GM18868 (cell line): ENCODE measurements at regions not wholly inside any gene's neighbourhood (a gene's known extent, or its start where the extent isn't known, plus 50 kb on each side); places are given as distances from the start of the nearest gene placed in this dataset.
A peak's percentile ranks its signal among the peaks of the same experiment; 100 is the strongest.
"Not testable (repeated sequence)": the region's sequence is repeated elsewhere in the genome, so short reads cannot be mapped to it uniquely, and the experiment has no call there.

Source experiments
- ATAC-seq: cut with Tn5 transposase; IDR thresholded peaks from one replicate; pipeline ENCODE4 v1.9.1; 2021; ENCODE audit warnings: mild to moderate bottlenecking, moderate library complexity; ENCODE audit not compliant: unreplicated experiment

DNA sequence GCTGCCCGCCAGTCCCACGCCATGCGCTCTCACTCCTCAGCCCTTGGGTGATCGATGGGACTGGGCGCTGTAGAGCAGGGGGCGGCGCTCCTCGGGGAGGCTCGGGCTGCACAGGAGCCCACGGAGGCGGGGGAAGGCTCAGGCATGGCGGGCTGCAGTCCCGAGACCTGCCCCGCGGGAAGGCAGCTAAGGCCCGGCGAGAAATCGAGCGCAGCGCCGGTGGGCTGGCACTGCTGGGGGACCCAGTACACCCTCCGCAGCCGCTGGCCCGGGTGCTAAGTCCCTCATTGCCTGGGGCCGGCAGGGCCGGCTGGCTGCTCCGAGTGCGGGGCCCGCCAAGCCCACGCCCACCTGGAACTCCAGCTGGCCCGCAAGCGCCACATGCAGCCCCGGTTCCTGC, 102.2 kb upstream of the PDE10A start:
- not testable (repeated sequence) for ATAC-seq

DNA sequence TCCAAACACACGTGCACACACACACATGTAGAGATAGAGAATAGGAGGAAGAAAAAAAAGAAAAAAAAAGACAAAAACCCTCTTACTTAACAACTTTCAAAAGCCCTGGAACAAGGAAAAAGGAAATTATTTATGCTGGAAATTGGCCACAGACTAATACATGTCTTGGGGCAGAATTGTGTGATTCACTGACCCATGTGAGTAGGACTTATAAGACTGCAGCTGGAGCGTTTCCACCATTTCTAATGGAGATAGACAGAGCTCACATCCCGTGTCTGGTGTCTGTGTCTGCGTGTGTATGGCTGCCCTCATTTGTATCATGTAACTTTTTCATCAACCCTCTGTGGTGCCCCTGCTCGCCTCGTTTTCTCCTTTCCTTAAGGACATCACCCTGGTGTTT, 99.8 kb upstream of the PDE10A start:
- ATAC-seq: no peak

DNA sequence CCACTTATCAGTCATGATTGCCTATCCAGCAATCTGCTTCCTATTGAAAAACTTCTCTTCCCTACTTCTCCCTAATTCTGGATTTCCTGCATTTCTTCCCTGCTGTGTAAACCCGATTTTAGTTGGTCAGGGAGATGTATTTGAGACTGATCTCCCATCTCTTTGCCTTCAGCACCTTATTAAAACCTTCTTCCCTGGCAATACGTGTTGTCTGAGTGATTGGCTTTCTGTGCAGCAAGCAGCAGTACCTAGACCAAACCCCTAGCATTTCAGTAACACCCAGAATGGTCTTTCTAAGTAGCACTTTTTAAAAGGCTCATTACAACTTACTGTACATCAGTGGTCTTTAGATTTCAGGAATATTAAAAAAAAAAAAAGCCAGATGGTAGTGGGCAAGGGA, 99.1 kb upstream of the PDE10A start:
- ATAC-seq: no peak

DNA sequence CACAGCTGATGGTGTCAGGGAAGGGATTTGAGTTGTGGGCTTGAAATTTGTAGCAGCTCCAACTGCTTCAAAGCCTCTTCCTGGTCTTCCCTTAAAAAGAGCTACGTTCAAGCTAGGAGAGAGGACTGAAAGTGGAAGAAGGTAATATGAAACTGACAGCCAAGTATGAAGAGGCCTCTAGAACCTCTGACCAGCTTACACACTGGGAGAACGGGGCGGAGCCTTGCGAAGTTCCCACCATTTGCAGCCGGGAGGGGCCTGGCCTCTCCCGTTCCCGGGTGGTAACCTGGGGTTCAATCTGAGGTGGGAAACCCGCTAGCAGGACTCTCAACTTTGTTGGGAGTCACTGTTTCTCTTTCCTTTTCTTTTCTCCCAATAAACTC, 97.8 kb upstream of the PDE10A start:
- no peak for ATAC-seq

DNA sequence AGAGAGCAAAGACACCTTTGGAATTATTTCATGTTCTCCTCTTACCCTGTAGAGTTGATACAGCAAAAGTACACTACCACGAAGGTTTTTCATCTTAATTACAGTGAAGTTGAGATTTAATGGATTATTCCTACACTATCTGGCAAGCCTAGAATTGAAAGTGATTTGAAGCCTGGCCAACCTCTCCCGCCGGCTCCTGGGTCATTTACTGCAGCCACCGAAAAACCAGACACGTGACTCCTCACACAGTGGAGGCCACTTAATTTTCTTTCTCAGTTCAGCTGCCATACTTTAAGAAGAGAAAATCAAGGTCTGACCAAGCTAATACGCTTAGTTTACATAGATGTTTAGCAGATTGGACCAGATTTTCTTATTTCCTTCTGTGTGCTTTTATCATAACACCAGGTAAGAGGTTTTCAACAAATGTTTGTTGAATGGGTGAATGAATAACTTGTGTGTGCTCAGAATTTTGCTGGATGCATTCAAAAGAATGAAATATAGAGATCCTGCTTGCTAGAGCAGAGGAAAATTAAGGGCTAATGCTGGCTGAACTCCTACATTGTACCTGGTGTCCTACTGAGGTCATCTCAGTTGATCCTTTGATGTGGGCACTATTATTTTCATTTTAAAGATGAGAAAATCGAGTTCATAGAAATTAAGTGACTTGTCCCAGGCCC, 97.2 kb upstream of the PDE10A start:
- no peak for ATAC-seq

DNA sequence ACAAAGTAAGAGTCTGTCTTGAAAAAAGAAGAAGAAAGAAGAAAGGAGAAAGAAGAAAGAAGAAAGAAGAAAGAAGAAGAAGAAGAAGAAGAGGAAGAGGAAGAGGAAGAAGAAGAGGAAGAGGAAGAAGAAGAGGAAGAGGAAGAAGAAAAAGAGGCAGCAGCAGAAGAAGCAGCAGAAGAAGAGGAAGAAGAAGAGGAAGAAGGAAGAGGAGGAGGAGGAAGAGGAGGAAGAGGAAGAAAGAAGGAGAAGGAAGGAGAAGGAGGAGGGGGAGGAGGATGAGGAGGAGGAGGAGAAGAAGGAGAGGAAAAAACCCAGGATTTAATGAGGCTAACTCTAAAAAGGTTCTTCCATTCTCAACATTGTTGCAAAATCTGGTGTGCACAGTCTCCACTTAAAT, 95.4 kb upstream of the PDE10A start:
- ATAC-seq: no peak

DNA sequence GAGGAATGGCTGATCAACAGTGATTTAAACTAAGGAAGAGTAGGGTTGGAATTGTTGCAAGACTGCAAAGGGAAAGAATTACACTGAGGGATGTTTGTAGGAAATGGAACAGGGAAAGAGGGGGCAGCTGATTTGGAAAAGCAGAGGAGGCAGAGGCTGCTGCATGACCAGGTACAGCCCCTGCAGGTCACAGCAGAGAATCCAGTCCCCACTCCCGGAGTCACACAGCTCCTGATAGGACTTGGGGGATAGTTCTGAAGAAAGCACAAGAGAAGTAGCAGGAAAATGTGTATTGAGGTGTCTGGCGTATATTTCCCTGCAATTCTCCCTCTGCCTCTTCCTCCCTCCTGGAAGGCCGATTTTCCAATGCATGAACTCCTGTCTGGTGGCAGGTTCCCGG, 92.5 kb upstream of the PDE10A start:
- no peak for ATAC-seq

DNA sequence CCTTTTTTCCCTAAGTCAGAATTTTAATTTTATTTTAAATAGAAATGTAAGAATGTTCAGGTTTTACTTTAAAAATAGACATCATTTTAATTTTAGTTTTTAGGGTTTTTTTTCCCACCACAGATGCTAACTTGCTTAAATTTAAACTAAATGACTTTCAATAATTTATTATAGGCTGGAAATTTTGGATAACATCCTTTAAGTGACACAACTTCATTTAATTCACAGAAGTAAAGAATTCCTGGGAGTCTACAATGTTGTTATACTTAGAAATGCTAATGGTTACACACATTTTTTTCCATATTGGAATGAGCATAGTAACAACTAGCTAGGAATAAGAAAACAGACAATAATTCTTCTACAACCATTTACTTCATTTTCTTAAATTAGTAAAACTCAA, 90.5 kb upstream of the PDE10A start:
- ATAC-seq: no peak

DNA sequence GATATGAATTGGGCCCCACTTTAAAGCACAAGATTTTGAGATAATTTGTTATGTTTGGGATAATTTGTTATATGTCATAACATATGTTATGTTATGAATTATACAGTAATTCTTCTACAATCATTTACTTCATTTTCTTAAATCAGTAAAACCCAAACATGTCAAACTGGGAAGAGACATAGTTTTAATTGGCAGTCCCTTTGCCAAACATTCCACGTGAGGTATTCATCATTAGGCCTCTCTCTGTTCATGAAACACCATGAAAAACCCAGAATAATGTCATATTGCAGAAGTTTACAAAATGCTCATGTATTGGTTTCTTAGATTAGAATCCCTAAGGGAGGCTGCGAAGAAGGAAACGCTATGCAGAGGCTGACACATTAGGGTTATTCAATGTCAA, 89.4 kb upstream of the PDE10A start:
- no peak for ATAC-seq

DNA sequence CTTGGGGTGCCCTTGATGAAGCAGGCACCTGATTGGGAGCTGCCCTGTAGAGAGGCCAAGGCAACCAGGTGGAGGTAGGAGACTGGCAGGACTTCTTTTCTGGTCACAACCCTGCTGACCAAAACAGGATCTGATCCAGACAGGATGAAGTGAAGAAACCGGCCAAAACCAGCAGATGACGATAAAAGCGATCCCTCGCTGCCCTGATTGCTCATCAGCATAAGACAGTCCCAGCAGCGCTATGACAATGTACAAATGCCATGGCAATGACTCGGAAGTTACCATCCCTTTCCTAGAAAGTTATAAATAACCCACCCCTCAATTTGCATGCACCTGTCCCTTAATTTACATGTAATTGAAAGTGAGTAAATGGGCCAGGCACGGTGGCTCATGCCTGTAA, 88.4 kb upstream of the PDE10A start:
- ATAC-seq: no peak

DNA sequence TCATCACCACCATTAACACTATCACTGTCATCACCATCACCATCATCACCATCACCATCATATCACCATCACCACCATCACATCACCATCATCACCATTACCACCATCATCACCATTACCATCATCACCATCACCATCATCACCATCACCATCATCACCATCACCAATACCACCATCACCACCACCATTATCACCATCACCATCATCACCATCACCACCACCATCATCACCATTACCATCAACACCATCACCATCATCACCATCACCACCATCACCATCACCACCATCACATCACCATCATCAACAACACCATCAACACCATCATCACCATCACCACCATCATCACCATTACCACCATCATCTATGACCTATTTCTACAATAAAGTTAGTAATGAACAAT, 86.1 kb upstream of the PDE10A start:
- ATAC-seq: no peak

DNA sequence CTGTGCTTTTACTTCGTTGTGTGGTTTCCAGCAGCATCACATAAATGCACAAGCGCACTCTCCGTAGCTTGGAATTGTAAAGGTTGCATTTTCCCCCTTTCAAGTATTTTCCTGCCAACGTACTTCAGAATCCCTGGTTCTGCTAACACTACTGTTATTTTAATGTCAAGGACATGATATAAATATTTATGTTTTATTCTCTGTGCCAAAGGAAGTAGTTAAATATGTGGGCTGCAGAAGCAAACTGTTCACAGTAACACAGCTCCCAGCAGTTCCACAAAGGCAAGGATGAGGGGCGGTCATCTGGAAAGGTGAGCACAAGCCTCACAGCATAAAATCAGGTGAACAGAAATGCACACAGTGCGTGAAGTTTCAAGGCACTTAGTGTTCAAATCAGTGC, 85.3 kb upstream of the PDE10A start:
- ATAC-seq: no peak

DNA sequence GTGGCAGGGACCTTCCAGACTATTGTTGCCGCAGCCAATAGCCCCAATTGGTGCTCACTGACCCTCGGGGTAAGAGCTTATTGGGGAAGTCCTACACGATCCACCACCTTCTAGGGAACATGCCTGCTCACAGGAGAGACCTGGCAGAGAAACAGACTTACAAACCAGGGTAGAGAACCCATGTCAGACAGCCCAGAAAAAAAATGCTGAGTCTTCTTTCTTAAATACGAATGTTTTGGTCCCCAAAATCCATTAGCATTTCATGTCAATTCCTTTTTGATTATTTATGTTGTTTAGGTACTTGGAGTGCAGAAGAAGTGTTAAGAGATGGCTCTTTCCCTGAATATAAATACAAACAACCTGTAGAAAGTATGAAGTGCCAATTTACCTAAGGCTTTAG, 84.9 kb upstream of the PDE10A start:
- ATAC-seq: no peak

DNA sequence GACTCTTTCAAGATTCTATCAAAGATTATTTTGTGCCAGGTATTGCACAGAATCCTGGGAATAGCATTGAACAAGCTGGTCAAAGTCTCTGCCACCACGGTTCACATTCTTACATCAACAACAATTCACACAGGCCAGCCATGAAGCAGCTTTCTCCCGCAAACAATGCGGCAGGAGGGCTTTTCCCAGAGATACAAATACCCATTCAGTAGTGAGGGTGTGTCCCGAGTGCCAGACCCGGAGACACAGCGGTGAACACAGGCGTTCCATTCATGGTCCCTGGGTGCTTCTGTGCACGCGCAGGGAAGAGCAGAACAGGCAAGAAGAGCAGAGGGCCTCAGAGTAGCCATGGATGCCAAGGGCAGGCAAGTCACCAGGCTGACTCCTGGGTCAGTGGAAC, 83.3 kb upstream of the PDE10A start:
- no peak for ATAC-seq

DNA sequence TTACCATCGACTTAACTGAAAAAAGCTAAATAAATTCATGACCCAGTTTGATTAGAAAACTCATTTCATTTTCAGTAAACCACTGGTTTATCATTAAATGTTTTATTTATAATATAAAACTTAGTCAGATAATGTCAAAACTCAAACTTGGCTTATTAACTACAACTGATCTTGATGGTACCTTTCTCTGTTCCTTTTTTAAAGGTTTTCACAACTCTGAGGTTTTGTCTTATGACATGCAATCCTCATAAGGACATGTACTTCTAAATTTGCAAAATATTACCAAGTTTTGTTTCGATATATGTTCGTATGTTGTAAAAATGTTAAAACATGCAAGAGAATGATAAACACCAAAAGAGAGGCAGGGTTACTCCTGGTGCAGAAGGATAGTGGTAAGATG, 82.5 kb upstream of the PDE10A start:
- ATAC-seq: peak; percentile 61

DNA sequence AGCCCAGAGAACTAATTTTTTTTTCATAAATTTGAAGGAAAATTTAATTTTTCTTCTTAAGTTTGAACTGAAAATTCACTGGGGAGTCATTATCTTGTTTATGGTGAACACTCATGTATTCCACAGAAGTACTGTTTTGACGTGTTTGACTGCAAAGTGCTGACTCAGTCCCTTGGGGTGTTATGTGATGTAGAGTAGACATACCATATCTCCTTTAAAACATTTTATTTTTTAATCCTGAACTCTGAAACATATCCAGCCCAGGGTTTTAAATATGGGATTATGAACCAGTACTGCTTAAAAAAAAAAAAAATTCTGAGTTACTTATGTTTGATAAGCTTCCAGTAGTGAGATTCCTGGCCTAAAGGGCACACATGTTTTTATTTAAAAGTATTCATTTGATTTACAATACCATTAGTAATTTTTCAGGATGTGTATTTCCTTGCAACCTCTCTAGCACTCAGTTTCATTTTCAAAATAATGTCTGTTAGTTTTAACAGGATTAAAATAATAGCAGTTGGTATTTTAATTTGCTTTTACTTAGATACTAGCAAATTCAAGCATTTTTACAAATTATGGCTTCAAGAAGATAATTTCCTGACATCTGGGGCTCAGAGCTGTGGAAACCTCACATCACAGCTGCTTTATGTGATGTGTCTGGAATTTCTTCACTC, 81.7 kb upstream of the PDE10A start:
- peak; percentile 65 for ATAC-seq

DNA sequence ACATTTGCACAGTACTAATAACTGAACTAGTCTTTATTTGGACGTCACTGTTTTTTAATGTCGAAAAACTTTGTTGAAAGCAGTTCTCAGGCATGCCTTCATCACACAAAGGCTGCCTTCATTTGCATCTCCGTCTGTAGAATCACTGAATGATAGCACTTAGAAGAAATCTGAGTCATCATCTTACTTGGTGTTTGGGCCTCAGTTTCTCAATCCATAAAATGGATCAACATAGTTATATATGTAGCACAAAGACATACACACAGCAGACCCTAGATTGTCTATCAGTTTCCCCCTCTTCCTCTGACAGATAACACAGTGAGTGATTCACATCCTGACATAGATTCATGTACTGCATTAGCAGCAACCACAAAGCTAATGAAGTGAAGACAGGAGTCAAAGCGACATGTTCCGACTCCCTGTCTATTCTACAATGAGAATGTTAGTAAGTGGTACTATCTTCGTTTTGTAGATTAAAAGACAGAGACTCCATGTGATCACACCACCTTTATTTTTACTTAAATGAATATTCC, 80.4 kb upstream of the PDE10A start:
- ATAC-seq: no peak

DNA sequence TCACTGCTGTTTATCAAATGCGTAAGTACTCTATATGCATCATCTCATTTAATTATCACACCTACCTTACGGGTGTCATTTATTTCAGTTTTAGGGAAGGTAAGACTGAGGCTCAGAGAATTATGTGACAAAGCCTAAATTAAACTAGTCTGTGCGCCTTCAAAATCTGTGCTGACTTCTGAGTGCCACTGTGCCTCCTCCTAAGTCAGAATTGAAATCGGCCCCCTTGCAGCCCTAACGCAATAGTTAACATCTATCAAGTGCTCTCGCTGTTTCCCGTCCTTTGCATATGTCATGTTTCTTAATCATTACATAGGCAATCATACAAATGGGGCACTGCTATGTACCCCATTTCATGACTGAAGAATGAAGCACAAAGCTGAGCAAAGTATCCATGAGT, 79.0 kb upstream of the PDE10A start:
- no peak for ATAC-seq

DNA sequence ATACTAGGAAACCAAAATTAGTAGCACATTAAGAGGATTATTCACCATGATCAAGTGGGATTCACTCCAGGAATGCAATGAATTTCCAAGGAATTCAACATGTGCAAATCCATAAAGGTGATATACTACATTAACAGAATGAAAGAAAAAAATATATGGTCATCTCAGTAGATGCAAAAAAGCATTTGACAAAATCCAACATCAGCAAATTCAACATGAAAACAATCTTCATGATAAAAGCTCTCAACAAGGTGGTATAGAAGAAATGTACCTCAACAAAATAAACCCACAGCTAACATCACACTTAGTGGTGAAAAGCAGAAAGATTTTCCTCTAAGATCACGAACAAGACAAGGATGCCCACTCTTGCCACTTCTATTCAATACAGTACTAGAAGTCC, 74.4 kb upstream of the PDE10A start:
- no peak for ATAC-seq

DNA sequence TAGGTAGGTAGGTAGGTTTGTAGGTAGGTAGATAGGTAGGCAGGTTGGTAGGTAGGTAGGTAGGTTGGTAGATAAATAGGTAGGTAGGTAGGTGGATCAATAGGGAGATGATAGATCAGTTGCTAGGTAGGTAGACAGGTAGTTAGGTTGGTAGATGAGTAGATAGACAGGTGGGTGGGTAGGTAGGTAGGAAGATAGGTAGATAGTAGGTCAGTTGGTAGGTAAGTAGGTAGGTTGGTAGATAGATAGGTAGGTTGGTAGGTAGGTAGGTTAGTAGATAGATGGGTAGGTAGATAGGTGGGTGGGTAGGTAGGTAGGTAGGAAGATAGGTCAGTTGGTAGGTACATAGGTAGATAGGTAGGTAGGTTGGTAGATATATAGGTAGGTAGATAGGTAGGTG, 72.0 kb upstream of the PDE10A start:
- ATAC-seq: no peak

DNA sequence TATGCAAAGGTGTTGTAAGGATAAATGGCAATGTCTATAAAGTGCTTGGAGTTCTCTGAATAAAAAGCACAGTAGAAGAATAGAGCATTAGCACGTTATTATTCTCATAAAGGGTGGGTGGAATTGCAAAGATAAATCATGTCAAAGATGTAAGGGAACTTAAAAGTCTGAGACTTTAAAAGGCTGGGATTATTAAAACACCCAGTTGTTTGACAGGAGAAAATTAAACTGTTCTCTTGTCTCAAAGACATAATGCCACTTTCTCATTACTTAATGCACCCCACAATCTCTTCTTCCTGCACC, 70.4 kb upstream of the PDE10A start:
- no peak for ATAC-seq

DNA sequence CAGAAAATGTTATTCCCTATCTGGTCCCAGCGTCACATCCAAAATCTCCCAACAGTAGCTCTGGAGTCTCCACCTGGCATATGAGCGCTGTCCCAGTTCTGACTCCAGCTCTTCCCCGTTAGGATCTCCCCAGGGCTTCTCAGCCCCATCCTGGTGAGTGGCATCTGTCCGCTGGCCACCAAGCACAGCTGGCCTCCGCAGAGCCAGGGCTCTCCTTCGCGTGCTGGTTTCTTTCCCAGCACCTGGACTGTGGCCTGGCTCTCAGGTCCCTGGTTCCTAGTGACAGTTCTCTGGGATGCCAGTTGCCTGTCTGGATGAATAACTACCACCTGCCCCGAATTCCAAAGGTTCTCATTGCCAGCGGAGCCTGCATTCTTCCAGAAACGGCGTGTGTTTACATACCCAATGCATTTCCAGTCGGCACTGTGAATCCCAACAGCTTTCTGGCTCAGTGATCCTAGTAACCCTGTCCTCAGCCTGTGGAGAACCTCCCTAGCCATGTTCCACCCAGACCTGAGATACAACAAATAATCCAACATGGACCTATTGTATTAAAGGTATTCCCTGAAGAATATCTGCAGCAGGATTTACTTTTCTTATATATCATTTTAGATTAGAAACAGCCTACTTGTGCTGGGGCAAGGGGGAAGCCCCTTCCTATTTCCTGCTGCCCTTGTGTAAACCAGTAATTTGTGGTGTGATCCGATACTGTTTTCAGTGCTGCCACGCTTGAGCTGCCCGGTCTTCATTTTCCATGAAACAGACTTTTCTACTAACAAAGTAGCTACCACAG, 69.9 kb upstream of the PDE10A start:
- peak; percentile 97 for ATAC-seq
